ENCODE measurements at regions not wholly inside any gene's neighbourhood (a gene's known extent, or its start where the extent isn't known, plus 50 kb on each side); places are given as distances from the start of the nearest gene placed in this dataset.
"Not testable (repeated sequence)": the region's sequence is repeated elsewhere in the genome, so short reads cannot be mapped to it uniquely, and the experiment has no call there.

DNA sequence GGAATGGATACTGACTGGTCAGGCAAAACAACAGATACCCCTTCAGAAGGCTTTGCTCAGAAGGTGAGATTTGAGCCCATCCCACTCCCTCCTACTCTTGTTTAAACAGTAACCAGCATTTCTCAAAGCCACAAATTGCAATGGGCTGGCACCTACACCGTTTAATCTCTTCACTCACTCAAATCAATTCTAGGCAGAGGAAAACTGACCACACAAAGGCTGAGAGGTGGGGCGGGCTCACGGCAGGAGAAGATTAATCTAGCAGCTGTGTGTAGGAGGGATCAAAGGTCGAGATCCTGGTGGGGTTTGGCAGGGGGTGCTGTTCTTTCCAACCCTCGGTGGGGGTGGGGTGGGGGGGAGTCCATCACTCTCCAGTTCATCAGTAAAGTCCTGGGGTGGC, 622.4 kb downstream of the BCOR start:
- no peak for DNase-seq (ENCODE audit: low spot score)

DNA sequence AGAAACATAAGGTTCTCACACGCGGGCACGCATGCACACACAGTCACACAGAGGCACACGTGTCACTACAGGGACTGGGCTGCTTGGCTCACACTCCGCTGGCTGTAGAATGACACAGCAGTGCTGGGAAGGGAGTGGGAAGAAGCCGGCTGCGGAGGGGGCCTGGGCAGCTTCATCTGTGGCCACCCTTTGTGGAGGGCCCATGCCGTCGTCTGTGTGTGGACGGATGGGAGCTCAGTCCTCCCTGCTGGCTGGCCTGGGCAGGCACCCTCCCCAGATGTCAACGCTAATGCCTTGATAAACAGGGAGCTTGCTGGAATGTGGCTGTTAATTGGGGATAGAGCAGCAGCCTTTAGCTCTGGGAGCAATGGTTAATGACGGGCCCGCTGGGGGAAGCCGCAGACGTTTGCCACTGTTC, 621.1 kb downstream of the BCOR start:
- no peak for DNase-seq (ENCODE audit: low spot score)

DNA sequence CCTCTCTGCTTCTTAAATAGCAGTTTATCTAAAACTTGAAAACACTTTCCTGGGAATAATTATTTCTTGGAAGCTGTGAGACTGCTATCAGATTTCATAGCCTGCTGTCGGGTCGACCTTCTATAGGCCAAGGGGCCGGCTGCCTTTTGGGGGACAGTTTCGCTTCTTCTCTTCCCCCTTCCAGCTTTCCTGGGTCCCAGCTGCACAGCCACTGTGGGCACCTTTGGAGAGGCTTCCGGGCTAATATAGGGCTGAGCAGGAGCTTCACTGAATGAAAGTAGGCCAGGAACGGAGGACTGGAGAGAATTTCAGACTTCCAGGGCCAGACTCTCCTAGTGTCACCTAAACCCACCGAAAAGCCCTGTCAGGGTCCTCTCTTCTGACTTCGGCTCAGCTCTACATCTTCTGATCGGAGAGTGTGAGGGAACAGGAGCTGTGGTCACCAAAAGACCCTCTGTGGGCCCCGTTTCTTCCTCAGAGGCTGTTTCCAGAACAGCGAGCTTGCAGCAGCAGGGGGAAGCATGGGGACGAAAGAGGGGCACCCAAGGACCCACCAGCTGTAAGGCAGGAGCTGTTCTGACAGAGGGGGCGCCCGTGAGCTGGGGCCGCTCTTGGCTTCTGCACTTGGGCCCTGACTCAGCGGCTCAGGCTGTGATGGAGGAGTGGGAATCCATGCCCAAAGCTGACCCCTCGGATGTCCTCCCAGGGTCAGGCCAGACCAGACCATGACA, 620.6 kb downstream of the BCOR start:
- no peak for DNase-seq (ENCODE audit: low spot score)

DNA sequence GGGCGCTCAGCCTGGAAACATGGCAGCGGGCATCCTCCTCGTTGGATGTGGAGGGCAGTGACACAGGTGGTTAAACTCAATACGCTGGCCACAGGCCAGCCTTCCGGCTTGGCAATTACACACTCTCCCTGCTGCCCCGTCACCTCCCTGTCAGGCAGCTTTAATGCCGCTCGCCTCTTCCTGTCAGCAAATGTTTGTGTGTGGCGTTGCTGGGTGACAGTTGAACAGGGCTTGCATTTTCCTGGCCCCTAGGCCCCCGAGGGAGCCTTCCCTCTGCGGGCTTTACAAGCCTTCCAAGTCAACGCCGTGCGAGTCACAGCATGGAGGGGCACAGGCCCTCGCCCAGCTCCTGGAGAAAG, 620.0 kb downstream of the BCOR start:
- no peak for DNase-seq (ENCODE audit: low spot score)

DNA sequence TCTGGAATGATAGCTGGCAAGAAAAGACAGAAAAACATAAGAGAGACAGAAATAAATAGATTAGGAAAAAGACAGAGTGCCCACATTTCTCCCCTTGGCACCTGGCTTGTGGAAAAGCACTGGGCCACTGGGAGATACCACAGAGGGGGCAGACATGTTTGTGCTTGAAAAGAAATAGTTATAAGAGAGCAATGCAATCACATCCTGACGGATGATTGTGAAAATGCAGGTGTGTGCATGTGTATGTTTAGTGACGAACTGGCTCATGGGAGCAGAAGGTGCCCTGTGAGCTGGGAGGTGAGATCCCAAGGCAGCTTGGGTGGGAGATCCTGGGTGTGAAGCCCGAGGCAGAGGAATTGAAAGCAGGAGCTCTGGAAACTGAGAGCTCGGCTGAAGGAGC, 617.9 kb downstream of the BCOR start:
- DNase-seq (ENCODE audit: low spot score): no peak

DNA sequence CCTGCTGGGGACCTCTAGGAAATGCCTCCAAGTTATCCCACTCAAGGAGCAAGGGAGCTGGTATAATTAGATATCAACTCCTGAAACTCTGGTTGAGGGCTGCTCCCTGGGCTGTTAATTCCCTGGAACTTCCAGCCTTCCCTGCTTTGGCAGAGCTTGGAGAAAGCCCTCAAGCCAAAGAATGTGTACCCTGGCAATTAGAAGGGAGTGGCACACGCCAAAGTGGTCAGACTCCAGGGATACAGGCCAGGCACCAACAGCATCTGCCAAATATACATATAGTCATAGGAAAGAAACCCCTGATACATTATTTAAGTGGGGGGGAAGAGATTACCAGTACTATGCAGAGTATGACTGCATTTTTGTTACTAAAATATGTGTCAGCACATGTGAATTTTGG, 616.8 kb downstream of the BCOR start:
- DNase-seq (ENCODE audit: low spot score): no peak

DNA sequence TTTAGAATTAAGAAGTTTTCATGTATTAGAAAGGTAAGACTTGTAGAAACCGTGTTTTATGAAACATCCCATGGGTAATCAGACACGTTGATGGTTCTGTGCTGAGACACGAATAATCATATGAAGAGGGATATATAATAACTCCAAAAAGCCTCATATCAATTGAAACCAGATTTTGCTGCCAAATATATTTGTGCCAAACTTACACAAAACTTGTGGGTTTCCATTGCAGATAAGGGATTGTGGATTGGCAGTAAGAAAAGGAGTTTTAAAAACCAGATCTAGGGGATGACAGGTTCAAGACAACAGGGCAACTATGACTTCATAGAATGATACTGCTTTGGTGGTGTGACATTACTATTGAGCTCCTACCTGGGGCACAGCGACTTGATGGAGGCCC, 616.1 kb downstream of the BCOR start:
- DNase-seq (ENCODE audit: low spot score): no peak

DNA sequence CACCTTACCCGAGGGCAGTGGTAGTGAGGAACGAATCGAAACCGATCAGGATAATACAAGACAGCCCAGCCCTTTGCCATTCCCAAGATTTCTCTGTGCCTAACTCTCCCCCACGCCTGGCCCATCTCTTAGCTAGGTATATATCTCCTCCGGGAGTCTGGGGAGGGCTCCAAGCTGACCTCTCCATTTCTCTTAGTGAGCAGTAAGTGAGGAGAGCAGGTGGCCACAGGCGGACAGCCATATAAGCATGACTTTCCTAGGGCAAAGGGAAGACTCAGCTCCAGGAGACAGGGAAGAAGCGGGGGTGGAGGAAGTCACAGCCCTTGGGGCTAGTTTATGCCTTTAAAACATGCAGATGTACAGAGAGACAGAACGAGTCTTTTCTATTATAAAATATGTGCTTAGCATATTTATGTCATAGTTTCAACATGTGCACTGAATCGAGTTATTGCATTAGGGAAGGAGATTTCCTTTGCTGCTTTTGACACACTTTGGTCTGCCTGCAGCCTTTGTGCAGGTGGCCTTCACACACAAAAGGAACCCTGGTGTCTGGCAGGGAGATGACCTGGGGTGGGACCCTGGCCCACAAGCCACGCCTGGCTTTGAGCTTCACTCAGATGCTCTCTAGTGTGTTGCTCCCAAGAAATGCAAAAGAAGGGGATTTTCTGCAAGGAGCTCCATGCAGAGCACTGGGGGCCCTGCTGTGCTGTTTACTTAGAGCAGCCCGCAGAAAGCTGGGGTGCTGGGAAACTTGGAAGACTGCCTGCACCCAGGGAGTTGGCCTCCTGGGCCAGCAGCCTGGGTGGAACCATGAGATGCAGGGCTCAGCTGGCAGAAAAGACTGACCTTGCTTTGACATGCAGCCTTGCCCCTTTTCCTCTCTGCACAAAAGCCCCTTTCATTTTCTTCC, 613.3 kb downstream of the BCOR start:
- DNase-seq (ENCODE audit: low spot score): peak; percentile 27

DNA sequence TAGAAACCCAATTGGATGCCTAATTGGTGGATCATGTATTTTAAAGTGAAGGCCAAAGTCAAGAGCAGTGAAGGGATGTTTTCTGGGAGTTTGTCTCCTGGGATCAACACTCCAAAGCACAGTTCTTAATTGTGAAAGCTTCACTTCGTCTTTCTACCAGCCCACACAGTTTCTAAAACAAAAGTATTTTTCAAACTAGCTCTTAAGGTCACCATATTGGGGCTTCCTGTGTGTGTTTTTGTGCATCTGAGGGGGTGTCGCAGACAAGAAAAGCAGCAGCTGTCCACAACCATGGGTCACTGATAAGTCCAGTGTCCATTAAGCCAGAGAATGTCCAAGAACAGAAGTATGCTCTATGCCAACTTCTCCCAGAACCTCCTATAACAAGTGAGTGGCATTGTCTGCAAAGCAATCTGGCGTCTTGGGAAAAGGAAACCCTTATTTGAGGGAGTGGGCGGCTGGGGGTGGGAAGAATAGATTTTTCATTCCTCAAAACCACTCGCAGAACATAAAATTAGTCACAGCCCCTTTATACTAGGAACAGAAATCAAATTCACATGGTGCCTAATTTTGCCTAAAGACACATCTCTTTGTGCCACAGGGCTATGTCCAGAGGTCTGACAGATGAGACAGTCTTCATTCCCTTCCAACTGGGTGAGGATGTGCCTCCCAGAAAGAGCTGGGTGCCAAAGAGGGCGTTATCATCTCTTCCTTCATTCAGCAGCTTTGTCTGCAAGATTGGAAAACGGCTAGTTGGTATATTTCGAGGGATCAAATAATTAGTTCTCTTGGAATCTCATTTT, 610.4 kb downstream of the BCOR start:
- DNase-seq (ENCODE audit: low spot score): no peak

DNA sequence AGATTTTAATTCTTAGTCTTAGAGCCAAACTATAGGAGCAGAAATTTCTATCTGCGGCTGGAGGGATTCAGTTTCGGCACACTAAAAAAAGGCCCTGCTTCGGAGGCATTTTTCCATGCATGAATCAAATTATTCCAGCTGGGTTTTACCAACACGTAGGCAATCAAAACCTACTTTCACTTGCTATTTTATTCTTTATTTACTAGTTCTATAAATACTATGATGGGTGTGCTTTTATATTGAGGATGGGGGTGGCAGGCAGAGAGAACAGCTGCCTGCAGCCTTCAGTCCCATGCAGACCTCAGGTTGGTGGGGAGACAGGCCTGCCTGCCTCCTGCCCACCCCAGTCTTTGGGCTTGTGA, 609.8 kb downstream of the BCOR start:
- DNase-seq (ENCODE audit: low spot score): no peak

DNA sequence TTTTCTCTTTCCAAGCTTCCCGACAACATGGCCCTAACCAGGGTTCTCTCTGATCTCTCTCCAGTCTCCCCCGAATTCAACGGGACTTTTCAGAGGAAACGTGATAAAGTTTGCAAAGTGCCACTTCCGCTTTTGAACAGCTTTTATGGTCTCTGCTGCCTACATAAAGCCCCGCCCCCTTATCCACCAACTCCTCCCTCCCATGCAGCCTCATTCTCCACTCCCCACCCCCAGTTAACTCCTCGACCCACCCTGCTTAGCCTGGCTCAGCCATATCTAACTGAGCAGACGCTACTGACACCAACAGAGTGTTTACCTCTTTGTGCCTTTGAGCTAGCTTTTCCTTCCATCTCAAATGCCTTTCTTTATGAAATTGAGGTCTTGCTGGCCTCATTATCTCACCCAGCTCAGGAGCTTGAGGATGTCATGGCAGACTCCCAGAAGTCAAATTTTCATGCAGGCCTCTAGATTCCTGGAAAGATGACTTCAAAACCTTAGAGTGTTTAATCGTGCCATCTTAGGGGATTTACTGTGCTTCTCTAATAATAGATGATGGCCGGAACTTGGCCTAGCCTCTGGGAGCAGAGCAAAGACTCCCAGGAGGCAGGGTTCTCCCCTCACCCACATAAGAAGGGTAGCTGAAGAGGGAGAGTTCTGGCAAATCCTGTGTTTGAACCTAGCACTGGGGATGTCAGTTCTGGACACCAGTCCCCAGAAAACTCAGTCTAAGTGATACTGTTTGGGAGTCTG, 606.0 kb downstream of the BCOR start:
- no peak for DNase-seq (ENCODE audit: low spot score)

DNA sequence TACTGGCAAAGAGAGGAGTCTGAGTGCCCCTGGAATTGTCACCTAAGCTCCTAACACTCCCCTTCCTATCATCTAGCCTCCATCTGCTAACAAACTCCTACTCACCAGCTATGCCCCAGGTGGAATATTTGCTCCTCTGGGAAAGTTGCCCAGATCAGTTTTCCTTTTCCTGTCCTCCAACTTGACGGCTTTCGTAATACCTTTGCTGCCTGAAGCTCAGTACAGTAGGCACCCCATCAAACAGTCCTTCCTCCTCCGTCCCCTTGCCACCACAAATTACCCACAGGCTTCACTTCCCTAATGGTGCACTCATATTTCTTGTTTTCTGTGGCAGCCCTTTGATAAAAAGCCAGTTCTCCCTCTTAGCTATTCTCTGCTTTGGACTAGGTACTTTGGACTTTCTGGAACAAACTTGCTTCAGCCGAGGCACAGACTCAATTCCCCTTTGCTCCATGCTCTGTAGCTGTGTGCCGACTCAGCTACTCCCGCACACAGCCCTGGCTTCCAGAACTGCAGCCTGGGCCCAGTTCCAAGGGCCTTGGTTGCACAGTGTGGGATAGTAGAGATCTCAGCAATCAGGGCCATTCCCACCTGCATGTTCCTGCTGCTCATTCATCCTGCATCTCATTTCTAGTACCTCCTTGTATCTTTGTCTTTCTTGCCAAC, 605.1 kb downstream of the BCOR start:
- no peak for DNase-seq (ENCODE audit: low spot score)

DNA sequence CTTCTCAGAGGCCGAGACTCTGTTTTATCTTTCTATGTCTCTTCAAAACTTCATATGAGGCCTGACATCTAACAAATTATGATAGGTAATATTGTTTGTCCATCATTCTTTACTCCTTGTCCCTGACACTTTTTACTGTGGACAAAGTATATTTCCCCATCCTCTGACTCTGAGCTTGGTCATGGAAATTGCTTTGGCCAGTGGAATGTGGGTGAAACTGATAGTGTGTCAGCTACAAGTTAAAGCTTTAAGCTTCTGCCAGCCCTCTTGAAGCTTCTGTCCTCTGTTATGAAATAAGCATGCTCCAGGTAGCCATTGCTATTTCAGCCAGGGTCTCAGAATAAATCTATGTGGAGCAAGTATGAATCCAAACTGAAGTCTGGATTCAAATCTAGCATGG, 604.6 kb downstream of the BCOR start:
- no peak for DNase-seq (ENCODE audit: low spot score)

DNA sequence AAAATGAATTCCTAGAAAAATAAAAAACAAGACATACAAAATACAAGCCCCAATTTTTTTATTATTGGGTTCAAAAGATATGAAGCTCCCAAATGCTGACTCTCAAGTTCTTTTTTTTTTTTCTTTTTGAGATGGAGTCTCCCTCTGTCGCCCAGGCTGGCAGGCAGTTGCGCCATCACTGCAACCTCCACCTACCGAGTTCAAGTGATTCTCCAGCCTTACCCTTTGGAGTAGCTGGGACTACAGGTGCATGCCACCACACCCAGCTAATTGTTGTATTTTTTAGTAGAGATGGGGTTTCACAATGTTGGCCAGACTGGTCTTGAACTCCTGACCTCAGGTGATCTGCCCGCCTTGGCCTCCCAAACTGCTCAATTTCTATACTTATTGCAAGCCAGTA, 600.6 kb downstream of the BCOR start:
- not testable (repeated sequence) for DNase-seq (ENCODE audit: low spot score)

DNA sequence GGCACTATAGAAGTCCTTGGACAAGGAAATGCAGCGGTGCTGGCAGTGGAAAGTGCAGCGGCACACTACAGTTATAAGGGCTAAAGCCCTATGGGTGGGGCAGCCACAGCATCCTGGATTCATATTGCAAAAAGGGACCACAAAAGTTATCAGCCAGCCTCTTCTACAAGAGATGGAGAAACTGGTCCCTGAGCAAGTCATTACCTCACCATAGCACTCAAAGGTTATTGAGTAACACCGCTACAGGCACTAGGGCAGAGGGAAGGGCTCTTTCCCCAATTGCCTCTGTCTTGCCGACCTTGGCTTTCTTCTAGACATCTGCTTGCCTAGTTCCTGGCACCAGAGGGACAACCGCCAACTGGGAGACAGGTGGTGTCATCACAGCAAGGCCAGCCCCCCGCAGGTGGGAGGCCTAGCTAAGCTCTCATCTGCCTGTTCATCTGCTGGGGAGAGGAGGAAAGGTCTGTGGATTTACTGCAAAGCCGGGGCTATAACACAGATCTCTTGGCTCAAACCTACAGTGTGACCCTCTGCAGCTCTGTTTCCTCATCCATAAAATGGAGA, 600.0 kb downstream of the BCOR start:
- no peak for DNase-seq (ENCODE audit: low spot score)

DNA sequence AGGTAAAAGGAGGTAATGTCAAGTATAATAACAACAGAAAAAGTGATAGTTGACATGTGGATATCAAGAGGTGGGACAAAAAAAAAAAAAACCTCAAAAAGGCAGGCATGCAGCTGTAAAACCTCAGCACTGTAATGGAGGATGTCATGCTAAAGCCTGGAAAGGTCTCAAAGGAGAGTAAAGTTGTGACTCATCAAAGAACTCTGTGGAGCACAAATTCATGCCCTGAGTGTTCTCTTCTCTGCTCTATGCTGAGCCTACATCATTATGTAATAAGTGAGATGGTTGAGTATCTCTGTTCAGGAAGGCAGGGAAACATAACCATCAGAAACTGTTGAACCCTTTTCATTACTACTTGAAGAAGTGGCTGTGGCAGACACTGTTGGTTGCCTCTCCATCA, 597.8 kb downstream of the BCOR start:
- no peak for DNase-seq (ENCODE audit: low spot score)

DNA sequence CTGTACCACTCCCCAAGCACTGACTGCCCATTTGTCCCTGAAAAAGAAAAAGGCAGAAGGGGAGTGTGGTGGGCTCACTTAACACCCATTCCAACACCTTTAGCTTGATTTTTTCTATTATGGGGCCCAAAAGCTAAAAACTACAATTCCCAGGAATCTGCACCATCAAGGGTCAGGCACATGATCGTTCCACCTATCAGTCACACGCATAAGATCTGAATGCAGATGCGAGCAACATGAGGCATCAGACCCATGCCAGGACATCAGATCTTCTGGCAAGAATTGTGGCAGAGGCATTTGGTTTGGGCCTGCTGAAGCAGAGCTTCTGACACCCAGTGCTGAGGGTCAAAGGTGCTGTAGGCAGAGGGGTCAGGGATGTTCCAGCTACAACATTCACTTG, 595.9 kb downstream of the BCOR start:
- no peak for DNase-seq (ENCODE audit: low spot score)

DNA sequence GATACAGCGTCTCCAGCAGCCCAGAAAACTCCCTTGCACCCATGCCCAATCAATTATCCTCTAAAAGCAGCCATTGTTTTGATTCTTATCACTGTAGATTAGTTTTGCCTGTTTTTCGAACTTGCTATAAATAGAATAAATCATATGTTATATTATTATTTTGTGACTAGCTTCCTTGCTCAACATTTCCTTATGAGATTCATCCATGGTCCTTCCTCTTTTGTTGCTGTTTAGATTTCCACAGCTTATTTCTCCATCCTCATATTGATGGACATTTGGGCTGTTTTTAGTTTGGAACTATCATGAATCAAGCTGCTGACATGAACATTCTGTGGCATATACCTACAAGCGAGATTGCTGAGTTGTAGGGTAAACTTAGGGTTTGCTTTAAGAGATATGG, 595.3 kb downstream of the BCOR start:
- no peak for DNase-seq (ENCODE audit: low spot score)

DNA sequence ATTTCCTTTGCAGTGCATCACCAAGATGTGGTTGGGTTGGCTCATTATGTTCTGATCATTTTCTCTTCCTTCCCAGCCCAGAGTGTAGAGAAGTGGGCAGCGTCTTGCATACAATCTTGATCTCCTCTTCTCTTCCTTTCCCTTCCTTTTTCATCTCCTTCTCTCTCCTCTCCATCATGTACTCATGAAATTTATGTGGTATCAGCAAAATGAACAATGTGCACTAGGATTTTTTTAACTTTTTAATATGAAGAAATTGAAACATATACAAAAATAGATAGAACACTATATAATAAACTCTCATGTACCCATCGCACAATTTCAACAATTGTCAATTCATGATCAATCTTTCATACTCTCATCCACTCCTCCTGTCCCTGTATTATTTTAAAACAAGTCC, 593.5 kb downstream of the BCOR start:
- no peak for DNase-seq (ENCODE audit: low spot score)

DNA sequence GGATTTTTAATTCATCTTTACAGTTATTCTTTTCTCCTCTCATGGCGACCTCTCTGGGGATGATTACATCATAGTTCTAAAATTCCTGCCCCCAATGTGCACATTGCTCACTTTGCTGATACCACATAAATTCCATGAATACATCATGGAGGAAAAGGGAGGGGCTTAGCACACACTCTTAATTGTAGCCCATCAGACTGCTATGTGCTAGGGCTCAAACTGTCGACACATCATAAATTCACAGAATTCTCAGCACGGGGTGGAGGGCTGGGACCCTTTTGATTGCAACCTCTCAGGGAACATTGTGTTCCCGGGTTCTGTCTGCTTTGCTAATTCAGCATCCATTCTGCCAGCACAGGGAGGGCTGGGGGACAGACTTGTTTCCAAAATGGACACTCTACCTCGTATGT, 592.9 kb downstream of the BCOR start:
- no peak for DNase-seq (ENCODE audit: low spot score)

DNA sequence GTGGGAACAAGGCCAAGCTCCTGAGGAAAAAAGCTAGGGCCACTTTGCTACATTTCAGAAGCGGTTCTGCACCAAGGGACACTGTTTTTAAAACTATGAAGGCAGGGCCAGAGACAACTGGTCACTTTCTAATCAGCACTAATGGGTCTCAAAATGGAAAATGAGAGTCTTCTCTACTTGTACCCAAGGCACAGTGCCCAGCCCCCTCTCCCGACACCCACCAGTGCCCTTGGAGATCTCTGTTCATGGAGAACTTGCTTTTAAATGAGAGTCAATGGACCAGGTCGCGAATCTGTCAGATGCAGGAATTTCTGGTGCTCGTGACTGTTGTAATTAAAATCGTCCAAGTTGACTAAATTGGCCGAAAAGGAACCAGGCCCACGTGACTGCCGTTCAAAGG, 591.6 kb downstream of the BCOR start:
- DNase-seq (ENCODE audit: low spot score): no peak
